Skin epidermis (tissue), 12 donors: ENCODE measurements at regions not wholly inside any gene's neighbourhood (a gene's known extent, or its start where the extent isn't known, plus 50 kb on each side); places are given as distances from the start of the nearest gene placed in this dataset.
A peak's percentile ranks its signal among the peaks of the same experiment; 100 is the strongest.

Source experiments
- H3K27ac ChIP-seq, 21 experiments: fragments of 200-600 bp; sonication (generic) in 11 of 21; one replicate each; pipeline ENCODE4 v1.5.0; 2020; ENCODE audit warnings: mild to moderate bottlenecking in 3 of 21, inconsistent platforms in 2 of 21, moderate library complexity in 2 of 21
- H3K4me3 ChIP-seq, 7 experiments: fragments of 200-600 bp; sonication (generic) in 2 of 7; one replicate each; pipeline ENCODE4 v1.5.0; 2020; ENCODE audit warnings: inconsistent platforms in 2 of 7, mild to moderate bottlenecking in 2 of 7, moderate library complexity in 1 of 7

DNA sequence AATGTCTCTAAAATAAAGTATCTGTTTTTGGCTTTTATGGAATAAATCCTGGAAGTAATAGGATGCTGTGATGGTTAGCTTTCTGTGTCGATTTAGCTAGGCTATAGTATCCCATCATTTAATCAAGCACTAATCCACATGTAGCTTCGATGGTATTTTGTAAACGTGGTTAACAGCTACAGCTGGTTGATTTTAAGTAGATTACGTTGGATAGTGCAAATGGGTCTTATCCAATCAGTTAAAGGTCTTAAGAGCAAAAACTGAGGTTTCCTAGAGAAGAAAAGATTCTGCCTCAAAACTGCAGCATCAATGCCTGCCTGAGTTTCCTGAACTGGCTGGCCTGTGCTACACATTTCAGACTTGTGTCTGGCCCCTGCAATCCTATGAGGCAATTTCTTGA lies 314.2 kb upstream of the SORL1-AS1 start:
- H3K27ac ChIP-seq: no peak overlapping the region

DNA sequence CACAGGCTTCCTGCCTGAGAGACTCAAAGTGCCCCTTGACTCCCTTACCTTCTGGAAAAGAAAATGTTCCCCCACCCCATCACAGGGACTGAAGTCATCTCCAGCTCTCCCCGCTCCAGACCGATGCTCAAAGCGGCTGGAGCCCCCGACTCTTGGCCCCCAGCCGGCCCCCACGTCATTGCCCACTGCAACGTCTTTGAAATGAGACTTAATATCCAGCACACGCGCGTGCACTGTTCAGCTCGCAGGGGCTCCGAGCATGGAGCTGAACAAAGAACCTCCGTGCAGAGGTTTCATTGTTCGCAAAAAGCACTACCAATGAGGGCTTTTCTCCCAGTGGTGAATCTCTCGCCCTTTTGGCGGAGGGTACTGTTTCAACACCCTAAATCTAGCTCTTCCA lies 313.4 kb upstream of the SORL1-AS1 start:
- H3K4me3 ChIP-seq: no peak overlapping the region
- H3K27ac ChIP-seq: no peak overlapping the region

More for the DNA sequence above, 314.2 kb upstream of the SORL1-AS1 start:
- H3K4me3 ChIP-seq: no peak overlapping the region

DNA sequence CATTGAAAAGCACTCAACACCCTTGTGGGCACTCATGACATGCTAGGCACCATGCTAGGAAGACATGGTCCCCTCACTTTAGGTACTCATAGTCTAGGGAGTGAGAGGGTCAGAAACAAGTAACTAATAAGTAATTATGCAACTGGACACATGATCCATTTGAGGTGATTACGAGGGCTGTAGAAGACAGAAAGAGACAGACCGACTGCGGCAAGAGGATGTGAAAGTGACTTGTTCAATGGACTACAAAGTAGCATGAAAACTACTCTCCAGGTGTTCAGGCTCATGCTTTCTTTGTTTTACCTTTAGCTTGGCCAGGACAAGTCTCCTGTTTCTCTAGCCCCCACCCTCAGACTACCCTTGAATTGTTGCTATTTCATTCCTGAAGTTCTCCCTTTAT lies 310.8 kb upstream of the SORL1-AS1 start:
- no peak overlapping the region for H3K4me3 ChIP-seq
- H3K27ac ChIP-seq: no peak overlapping the region

DNA sequence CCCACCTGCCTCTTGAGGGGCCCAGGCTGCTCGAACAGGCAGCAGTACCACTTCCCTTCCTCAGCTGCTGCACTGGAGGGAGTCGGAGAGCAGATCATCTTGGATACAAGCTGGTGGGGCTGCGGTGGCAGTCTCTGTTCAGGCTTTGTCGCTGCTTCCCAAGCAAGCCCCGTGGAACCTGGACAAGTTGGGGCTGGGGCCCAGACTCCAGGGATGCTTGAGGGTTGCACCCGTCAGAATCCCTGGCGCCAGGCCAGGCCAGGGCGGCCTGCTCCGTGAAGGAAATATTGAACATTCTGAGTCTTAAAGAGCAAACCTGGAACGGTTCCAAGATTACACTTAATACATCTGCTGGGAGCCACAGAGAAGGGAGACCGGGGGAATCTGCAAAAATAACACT lies 310.1 kb upstream of the SORL1-AS1 start:
- no peak overlapping the region for H3K4me3 ChIP-seq
- no peak overlapping the region for H3K27ac ChIP-seq

DNA sequence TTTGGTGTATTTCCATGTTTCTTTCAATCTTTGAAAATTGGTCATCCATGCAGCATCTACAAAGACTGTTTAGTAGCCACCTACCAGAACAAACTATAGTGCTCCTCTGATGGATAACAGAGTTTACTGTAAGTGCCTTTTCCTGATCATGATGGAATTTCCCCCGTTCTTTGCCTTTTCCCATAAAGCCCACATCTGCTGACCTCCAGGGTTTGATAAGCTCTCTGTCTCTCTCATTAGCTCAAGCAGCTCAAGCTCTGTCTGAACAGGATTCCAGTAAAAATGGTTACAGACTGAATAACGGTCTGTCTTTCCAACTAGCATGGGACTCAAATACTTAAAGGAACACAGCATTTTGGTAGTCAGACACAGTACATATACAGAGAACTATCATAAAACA lies 308.4 kb upstream of the SORL1-AS1 start:
- no peak overlapping the region for H3K4me3 ChIP-seq
- no peak overlapping the region for H3K27ac ChIP-seq

DNA sequence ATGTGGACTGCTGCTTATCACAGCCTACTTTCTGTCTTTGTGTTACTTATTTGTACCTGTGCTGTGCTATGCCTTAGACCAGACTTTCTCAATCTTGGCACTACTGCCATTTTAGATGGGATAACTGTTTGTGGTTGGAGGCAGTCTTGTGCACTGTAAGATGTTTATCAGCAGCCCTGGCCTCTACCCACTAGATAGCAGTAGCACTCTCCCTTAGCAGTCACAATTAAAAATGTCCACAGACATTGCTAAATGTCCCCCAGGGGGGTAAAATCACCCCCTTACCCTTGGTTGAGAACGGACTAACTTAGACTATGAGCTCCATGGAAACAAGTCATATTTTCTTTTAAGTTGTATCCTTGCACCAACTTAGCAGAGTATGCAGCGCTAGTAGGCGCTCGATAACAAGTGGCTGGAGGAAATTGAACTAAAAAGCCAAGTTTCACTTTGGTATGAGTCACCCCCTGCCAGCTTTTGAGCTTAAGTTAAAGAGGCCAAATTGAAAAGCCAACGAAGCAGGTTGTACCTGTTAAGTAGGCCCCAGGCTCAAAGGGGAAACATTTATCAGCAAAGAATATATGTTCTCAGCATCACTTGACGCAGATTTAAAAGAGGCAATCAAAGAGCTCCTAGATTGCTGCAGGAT lies 304.8 kb upstream of the SORL1-AS1 start:
- Histone ChIP-seq H3K27ac (no peak overlapping the region), H3K4me3 (no peak overlapping the region)

DNA sequence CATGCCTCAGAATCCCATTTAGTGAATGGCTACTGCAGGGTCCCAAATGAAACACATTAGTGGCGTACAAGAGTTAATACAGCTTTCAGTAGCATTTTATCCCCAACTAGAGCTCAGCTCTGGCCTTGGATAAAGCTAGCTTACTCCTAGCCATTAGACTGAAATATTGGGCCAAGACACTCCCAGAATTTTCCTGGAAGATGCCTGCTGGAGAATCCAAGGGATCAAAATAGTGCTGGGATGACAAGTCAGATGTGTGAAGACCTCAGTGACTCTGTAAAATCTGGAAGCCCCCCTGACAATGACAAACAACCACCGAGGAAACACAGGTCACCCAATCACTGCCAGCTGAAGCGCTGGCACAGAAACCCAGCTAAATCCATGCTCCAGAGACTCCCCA lies 303.1 kb upstream of the SORL1-AS1 start:
- Histone ChIP-seq H3K4me3 (no peak overlapping the region), H3K27ac (no peak overlapping the region)

DNA sequence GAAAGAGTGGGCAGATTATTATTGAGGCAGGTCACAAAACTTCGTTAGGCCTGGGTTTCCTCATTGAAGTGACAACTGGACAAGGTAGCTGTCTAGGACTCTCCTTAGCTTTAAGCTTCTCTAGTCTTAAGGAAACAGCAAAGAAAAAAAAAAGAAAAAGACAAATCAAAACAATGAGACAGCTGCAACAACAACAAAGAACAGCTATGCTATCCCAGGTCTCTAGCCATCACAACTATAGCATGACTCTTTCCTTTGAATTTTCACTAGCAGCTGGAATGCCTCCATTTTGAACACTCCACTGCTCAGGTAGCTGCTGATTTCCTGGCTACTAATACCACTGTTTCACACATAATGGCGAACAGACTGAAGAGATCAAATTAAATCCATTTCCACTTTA lies 302.4 kb upstream of the SORL1-AS1 start:
- Histone ChIP-seq H3K4me3 (no peak overlapping the region), H3K27ac (no peak overlapping the region)

DNA sequence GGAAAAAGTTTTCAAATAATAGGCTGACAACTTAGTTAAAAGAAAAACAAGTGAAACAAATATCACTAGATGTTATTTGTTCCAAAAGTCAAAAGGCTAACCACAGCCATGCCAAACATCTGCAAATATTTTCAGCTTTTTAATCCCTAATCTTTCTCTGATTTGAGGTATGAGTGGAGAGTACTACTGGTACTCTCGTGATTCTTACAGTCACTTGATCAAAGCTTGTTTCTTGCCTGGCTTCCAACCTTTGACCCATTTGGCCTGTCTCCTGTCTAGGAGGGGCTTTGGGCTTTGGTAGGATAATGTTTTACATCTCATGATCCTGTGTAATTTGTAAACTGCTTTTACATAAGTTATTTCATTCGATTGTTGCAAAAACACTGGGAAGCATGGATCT lies 301.8 kb upstream of the SORL1-AS1 start:
- no peak overlapping the region for H3K27ac ChIP-seq
- no peak overlapping the region for H3K4me3 ChIP-seq

DNA sequence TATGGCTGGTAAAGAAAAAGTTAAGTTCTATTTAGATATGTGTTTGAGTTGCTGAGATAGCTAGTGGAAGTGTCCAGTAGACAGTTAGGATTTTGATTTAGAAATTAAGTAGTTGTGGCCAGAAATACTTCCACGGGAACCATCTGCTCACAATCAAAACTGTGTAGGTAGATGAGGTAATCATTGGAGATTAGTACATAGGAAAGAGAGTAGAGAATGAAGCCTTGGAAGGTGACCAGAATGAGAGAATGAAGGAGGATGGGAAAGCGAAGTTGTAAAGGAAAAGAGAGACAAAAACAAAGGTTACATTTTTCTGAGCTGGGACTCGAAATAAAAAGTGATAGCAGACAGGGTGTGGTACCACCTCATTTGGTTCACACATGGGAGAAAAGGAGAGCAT lies 296.9 kb upstream of the SORL1-AS1 start:
- Histone ChIP-seq H3K27ac (no peak overlapping the region), H3K4me3 (no peak overlapping the region)

DNA sequence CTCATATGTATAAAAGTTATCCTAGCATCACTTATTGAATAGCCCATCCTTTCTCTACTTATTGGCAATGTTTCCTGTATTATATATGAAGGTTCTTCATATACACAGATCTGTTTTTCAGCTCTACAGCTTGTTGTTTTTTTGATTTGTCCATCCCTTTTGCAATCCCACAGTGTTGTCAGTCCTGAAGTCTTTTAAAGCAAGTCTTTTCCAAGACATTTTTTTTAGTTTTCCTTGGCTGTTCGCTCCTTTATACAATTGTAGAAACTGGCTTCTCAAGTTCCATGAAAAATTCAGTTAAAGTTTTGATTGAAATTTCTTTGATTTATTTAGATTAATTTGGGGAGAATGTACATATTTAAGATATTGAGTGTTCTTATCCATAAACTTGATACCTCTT lies 295.3 kb upstream of the SORL1-AS1 start:
- Histone ChIP-seq H3K4me3 (no peak overlapping the region), H3K27ac (no peak overlapping the region)

DNA sequence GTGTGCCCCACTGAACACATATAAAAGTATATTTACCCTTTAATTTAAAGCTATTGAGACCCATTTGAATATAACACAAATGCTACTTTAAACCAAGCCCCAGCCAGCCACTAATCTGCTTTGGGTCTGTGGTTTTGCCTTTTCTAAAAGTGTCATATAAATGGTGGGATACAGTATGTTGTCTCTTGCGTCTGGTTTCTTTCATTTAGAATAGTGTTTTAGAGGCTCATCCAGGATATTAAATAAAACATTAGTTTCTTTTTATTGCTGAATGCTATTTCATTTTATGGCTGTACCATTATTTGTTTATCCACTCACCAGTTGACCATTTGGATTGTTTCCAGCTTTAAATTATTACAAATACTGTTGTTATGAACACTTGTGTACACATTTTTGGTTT lies 290.5 kb upstream of the SORL1-AS1 start:
- no peak overlapping the region for H3K4me3 ChIP-seq
- H3K27ac ChIP-seq: peak overlapping the region in 4 of 21 experiments; percentile 43 to 78 (median 74)

DNA sequence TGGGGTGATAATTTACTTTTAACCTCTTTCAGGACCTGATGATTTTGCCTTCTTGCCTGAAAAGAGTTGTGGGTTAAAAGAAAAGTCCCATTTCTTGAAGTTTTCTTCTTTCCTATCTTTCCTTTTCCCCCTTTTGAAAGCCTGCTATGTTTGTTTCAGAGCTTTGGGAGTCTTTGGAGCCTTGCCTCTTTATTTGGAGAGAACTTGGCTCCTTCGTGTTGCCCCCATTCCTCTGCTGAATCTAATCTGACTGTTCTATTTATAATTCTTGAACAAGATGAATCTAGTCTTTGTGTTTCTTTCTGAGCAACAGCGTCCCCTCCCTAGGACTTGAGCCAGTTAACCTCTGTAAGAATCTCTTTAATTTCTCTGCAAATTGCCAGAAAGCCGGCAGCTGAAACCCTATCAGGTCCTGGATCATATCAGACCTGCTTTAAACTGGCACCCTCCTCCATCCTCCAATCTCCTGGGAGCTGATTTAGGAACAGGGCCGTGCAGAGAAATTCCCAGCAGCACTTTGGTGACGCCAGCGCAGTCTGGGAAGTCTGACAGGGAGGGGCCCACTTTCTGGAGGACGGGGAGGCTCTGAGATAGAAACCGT lies 289.1 kb upstream of the SORL1-AS1 start:
- Histone ChIP-seq H3K4me3 (no peak overlapping the region), H3K27ac (peak overlapping the region in 13 of 21 experiments; percentile 9 to 80 (median 63))

DNA sequence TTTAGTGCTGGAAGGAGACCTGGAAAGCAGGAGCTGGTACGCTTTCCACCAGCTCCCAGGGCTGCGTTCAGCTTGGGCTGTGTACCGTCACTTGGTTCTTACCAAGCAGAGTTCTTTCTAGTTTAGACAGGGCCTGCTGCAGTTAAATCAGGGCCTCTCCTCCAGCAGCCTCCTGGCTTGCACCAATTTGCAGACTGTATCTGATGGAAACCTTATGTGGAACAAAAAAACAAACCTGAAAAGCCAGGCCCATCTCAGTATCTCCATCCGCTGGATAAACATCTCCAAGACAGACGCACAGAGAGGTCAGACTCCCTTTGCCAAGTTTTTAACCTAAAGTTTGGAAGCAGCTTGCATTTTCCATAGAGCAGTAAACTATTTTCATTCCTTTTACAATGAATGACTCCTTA lies 288.6 kb upstream of the SORL1-AS1 start:
- Histone ChIP-seq H3K4me3 (no peak overlapping the region), H3K27ac (peak overlapping the region in 12 of 21 experiments; percentile 20 to 80 (median 65))

DNA sequence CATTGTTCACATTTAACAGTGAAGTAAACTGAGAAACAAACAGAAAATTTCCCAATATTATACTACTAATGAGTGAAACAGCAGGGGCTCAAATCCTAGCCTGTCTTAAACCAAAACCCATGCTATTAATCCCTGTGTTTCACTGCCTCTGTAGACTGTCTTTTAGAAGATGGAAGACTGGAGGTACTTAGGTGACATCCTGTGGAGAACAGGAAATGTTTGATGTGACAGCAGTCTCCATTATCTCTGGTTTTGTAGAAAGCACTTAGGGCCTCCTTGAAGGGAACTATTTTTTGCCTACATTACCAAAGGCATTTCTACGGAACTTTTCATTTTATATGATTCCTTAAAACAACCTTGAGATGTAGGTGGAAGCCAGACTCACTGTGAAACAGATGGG lies 288.1 kb upstream of the SORL1-AS1 start:
- H3K27ac ChIP-seq: peak overlapping the region in 9 of 21 experiments; percentile 37 to 80 (median 70)
- no peak overlapping the region for H3K4me3 ChIP-seq

DNA sequence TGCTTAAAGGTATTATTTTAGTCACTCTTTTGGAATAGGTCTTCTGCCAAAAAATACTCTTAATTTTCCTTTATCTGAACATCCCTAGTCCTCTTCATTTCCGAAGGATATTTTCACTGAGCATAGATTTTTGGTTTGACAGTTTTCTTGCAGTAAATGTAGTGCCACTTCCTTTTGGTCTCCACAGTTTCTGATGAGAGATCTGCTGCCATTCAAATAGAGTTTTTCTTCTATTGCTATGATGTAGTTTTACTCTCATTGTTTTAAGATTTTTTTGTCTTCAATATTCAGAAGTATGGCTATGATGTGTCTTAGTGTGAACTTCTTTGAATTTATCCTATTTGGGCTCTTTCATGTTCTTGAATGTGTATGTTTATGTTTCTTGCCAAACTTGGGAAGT lies 281.1 kb upstream of the SORL1-AS1 start:
- Histone ChIP-seq H3K4me3 (no peak overlapping the region), H3K27ac (no peak overlapping the region)

DNA sequence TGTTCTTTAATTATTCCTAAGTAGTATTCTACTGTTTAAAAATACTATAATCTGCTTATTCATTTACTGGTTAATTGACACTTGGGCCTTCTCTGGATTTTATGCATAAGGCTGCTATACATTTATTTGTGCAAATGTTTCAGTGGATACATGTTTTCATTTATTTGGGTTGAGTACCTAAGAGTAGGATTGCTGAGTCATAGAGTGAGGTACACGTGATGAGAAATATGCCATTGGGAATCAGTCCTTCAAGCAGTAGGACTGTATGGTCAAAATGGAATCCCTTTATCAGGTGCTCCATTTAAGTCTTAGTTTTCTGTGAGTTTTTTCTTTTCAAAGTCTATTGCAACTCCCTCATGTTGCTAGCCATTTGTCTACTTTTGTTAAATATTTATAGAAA lies 275.2 kb upstream of the SORL1-AS1 start:
- no peak overlapping the region for H3K27ac ChIP-seq
- H3K4me3 ChIP-seq: no peak overlapping the region

DNA sequence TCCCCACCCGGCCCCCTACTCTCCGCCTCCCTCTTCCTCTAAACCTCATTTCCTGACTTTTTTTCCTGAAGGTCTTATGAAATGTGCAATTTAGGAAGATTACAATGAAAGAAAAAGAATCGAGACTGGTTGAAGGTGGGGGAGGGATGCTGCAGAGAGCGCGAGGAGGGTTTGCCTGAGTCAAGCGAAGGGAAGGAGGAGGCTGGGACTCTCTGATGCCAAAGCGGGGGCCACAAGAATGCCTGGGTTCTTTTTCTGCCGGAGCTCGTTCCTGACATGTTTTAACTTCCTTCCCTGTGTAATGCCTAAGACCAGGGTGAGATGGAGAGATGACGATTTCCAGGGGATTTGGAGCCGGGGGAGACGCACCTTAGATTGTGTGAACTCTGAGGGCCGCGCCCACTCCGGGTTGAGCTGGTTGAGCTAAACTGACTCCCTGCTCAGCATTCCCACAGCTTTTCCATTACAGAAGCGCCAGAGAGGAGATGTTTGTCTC lies 270.5 kb upstream of the SORL1-AS1 start:
- peak overlapping the region in 5 of 7 experiments; percentile 8 to 29 (median 17) for H3K4me3 ChIP-seq
- peak overlapping the region in 17 of 21 experiments; percentile 18 to 85 (median 63) for H3K27ac ChIP-seq

DNA sequence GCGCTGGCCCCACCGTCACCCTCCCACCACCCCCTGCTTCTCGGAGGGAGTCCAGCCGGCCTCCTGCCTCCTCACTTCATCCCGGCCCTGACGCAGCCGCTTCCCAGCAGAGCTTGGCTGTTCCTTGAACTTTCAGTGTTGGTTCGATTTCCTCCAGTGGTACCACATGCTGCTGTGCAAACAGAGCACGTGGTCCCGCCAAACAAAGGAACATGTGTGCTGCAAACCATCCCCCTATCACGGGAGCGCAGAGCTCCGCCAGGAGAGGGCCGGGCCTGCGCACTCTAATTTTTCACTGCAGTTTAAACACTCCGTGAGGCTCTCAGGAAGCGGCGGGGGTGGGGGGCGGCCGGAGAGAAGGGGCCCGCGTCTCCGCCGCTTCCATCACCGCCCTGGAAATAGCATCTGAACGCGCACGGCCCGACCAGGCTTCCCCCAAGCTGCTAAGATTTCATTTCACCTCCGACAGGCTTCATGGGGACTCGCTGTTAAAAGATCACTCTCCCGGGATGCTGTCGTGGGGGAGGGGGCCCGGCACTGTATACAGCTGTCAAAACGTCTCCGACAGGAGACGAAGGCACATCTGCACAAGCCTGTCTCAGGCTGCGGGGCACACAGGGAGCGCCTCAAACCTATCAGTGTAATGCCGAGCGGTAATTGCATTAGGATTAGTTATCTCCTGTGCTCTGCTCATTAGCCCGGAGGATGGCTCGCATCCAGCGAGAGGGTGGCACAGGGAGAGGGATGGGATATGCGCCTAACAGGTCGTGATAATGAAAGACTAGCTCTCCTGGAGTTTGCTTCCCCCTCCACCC lies 269.9 kb upstream of the SORL1-AS1 start:
- H3K4me3 ChIP-seq: peak overlapping the region in 6 of 7 experiments; percentile 8 to 29 (median 16)

DNA sequence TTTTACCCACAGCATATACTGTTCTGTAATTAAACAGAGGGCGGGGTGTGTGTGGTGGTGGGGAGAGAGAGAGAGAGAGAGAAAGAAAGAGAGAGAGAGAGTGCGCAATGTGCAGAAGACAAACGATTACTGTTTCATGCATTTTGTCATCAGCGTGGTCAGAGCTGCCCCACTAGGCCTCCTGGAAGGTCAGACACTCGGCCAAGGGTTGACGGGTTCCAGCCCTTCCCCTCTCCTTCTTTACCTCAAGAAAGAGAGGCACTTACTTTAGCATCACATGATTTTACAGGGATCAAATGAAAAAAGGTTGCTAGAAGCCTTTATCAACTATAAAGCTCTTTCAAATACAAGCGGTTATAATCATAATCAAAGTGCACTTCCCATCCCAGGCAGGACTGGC lies 269.2 kb upstream of the SORL1-AS1 start:
- Histone ChIP-seq H3K27ac (peak overlapping the region in 6 of 21 experiments; percentile 53 to 83 (median 74)), H3K4me3 (no peak overlapping the region)

More for the DNA sequence above, 269.9 kb upstream of the SORL1-AS1 start:
- peak overlapping the region in 20 of 21 experiments; percentile 14 to 85 (median 62) for H3K27ac ChIP-seq

DNA sequence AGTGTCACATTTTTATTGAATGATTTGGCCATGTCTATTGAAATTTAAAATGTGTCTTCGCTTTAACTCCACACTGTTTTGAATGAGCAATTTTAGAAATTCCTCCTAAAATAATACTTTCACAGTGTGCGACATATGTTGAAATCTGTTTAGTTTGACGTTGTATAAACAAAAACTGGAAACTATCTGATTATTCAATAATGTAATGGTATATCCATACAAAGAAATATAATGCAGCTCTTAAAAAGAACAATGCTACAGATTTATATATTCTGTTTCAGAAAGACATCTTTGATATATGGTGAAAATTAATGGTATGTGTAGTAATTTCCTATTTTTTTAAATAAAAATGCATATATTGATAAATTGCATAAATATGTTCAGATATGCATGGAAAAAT lies 268.7 kb upstream of the SORL1-AS1 start:
- H3K4me3 ChIP-seq: no peak overlapping the region
- H3K27ac ChIP-seq: peak overlapping the region in 2 of 21 experiments; percentile 56 to 73
